GM19463 (cell line): ENCODE measurements at regions not wholly inside any gene's neighbourhood (a gene's known extent, or its start where the extent isn't known, plus 50 kb on each side); places are given as distances from the start of the nearest gene placed in this dataset.
"Not testable (repeated sequence)": the region's sequence is repeated elsewhere in the genome, so short reads cannot be mapped to it uniquely, and the experiment has no call there.

ENCODE experiments used
- ATAC-seq: cut with Tn5 transposase; IDR thresholded peaks from one replicate; pipeline ENCODE4 v1.9.1; 2021; ENCODE audit warnings: mild to moderate bottlenecking, moderate library complexity; ENCODE audit not compliant: unreplicated experiment

- peak; percentile 91 for ATAC-seq
These were observed 947.8 kb downstream of the C4orf33 start for GRCh38 chr4:130043732-130044160.

- no peak for ATAC-seq
These were observed 949.0 kb downstream of the C4orf33 start for GRCh38 chr4:130044788-130045531.

DNA sequence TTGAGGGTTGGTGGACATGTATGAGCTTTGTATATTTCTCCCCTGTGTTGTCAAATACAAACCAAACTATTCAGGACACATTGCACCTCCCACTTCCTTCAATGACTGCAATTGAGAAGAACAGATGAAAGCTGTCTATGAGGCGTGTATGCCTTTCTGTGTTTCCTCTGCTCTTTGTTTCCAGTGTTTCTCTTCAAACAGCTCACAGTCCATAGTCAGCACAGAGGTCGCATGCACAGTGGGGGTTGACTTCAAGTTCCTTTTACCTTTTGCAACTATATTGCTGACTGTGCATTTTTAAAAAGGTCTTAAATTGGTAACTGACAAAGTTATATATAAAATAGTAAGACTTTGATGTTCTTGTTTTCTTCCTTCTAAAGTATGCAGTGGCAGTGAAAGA, 957.8 kb downstream of the C4orf33 start:
- ATAC-seq, result no peak

DNA sequence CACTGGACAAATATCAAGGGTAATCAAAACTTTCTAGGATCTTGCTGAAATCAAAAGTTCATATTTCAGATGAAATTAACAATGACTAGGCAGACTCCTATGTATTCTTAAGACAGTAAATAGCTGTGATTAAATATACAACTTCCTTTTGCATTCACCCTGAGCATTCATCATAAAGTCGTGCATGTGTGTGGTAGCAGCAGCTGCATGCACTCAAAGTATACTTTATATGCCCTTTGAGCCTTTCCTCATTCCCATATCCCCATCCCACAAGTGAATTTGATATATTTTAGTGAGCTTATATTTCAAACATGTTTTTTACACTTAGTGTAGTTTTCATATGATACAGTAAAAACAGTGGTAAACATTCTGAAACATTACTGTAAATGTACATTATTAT, 959.0 kb downstream of the C4orf33 start:
- ATAC-seq, result no peak

DNA sequence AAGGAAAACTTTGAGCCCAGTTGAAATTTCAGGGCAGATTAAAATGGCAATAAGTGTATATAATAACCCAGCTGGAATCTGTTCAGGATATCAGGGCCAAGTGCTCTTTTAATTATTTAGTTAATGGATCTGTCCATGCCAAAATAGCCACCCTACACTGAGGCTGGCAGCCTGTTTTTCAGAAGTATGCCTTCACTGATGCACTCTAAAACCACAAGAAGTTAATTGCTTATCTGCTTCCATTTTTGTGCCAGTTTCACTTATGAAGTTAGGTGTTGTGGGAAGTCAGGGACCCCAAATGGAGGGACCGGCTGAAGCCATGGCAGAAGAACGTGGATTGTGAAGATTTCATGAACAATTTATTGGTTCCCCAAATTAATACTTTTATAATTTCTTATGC, 960.3 kb downstream of the C4orf33 start:
- ATAC-seq, result peak; percentile 88

DNA sequence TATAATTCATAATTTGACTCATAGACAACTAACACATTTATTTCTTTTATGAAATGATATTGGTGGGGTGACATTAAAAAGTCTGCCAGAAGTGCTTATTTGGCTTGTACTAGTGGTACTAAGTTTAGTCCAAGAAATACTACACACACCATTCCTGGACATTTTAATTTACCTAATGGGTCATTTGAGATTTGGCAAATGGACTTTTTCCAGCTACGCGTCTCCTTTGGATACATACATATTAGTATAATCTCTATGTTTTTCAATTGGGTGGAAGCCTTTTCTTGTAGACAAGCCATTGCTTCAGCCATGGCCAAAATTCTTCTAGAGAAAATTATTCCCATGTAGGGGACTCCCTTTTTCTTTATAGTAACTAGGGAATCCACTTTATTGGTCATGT, 968.5 kb downstream of the C4orf33 start:
- ATAC-seq, result no peak

DNA sequence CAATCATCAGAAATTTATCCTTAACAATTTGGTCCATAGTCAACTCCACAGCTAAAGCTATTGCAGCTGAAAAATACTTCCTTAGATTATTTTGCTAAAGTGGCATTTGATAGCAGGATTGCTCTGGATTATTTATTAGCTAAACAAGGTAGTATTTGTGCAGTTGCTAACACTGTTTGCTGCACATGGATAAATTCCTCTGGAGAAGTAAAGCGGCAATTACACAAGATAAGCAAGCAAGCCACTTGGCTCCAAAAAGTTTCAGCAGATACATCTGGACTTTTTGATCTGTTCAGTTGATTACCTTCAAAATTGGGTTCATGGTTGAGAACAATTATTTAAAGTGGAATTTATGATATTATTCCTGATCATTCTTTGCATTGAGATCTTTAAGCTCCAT, 971.5 kb downstream of the C4orf33 start:
- no peak for ATAC-seq

DNA sequence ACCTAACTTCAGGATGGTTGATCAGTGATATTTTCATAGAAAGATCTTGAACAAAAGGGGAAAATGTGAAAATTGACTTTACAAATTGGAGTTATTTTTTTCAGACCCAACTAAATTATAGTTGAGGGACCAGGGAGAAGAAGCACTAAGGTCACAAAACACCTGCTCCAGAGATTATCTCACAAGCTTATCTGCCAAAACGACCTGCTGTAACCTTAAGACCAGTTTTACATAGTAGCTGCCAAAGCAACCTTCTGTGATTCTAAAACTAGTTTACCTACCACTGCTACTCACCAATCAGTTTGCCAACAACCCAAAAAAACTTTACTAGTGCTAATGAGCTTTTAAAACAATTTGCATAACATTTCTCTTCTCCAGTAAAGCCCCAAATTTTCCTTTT, 972.1 kb downstream of the C4orf33 start:
- ATAC-seq, result no peak

DNA sequence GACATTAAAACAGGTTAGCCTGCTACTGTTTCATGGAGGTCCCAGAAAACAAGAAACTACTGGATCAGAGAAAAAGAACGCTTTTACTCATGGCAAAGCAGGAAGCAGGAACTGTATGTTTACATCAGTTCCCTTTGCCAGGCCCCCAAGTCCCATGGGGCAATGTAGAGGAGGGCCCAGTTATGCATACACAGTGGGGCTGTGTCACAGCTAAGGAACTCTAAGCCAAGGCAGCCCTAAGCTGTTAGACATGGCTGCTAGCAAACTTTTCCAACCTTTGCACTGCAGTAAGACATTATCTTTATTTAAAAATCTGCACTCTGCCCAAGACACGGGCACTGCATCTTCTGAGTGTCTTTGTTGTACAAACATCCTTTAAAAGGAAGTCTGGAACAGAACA, 975.8 kb downstream of the C4orf33 start:
- ATAC-seq, result no peak

GRCh38 chr4:130073145-130073790, 977.3 kb downstream of the C4orf33 start:
- ATAC-seq, result no peak

DNA sequence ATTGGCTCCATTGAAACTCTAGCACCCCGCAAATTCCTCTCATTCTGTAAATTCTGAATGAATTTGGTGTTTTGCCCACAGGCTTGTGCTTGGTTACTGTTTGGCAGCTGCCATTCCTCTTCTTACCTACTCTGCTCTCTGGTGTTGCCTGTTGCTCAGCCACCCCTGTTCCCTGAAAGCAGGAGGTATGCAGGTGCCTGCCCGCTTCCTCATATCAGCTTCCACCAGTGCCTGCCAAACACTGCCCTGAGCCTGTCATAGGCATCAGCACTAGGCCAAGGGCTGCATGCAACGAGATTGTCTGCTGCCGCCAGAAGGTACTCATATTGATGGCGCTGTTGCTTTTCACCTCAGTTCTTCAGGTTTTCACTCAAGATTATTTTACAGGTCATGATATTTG, 978.1 kb downstream of the C4orf33 start:
- ATAC-seq, result no peak

GRCh38 chr4:130077275-130077674, 981.3 kb downstream of the C4orf33 start:
- ATAC-seq, result no peak

DNA sequence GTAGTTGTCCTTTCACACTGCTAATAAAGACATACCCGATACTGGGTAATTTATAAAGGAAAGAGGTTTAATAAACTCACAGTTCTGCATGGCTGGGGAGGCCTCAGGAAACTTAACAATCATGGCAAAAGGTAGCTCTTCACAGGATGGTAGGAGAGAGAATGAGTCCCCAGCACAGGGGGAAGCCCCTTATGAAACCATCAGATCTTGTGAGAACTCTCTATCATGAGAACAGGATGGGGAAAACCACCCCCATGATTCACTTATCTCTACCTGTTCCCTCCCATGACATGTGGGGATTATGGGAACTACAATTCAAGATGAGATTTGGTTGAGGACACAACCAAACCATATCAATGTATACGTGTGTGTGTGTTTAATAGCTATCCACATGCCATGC, 983.1 kb downstream of the C4orf33 start:
- ATAC-seq, result not testable (repeated sequence)

- no peak for ATAC-seq
These were observed 985.0 kb downstream of the C4orf33 start for GRCh38 chr4:130080872-130081451.

- ATAC-seq, result no peak
These were observed 994.5 kb downstream of the C4orf33 start for GRCh38 chr4:130090427-130090826.

- no peak for ATAC-seq
These were observed 996.4 kb downstream of the C4orf33 start for GRCh38 chr4:130092187-130093015.

GRCh38 chr4:130099105-130099504, 1003.2 kb downstream of the C4orf33 start:
- no peak for ATAC-seq

- peak; percentile 58 for ATAC-seq
These were observed 1014.2 kb downstream of the C4orf33 start for GRCh38 chr4:130110189-130110588.

DNA sequence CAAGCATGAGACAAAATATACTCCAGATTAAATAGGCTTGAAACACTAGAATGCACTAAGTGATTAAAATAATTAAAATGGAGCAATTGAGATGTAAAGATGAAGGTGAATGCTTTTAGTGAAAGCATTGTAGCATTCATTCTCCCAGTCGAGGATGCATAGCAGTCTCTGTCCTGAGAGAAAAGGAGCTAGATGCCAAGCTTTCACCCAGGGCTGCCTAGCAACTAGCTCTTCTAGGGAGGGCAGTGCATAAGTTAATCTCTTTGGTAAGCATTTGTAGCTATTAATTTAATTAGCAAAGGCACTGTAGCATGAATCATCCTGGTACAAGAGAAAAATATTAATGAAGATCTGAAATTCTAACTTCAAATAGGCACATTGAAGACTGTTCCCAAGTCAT, 1014.8 kb downstream of the C4orf33 start:
- ATAC-seq, result no peak

DNA sequence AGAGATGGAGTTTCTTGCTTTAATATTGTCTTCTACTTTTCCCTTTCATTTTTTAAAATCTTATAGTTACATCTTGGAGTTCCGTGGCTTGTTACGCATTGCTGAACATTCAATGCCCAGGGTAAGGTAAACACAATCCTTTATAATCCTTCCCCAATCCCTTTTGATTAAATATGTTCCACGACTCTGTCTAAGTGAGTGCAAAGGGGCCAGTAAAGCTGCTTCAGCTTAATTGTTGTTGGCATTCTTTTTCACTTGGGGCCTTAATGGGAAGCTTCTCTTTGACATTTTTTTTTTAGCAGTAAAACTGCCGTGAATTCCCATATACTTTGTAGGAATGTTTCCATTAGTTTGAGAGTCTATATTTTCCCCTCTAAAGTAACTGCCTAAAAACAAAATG, 1028.1 kb downstream of the C4orf33 start:
- ATAC-seq, result no peak

DNA sequence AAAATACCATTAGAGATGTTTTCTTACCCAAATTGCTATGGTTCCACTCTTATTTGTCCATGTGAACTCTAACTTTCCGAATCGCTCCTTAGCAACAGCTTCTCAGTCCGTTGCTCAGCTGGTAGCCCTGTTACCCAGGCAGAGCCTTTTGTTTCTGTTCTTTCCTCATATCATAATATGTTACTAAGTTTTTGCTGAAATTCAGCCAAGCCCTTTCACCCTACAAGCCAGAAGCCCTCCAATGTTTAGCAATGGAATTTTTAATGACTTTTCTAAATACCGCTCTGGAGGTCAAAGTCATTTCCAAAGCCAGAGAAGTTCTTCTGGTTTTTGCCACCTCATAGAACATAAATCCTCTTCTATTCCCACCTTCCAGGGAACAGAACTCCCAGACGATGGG, 1029.5 kb downstream of the C4orf33 start:
- ATAC-seq, result no peak
